CD4-positive, alpha-beta T cell treated with Interferon gamma for 1 hour (primary cell): ENCODE measurements at regions not wholly inside any gene's neighbourhood (a gene's known extent, or its start where the extent isn't known, plus 50 kb on each side); places are given as distances from the start of the nearest gene placed in this dataset.

Source experiments
- DNase-seq: peaks from one replicate; pipeline ENCODE4 v3.0.0-alpha.2; 2020

DNA sequence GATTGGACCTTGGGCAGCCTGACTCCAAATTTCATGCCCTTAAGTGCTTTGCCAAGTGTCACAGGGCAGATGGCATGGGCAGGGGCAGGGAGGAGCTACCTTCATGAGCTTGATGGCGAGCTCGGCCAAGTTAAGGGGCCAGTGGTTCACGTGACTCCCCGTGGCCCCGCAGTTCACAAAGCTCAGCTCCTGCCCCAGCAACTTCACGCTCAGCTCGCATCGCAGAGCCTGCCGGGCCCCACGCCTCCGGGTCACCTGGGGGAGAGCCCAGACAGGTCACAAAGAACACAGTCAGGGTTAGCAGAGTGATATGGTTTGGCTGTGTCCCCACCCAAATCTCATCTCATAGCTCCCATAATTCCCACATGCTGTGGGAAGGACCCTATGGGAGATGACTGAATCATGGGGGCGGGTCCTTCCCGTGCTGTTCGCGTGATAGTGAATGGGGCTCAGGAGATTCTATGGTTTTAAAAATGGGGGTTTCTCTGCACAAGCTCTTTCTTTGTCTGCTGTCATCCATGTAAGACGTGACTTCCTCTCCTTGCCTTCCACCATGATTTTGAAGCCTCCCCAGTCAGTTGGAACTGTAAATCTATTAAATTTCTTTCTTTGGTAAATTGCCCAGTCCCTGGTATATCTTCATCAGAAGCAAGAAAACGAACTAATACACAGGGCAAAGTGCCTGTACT lies 108.1 kb downstream of the LITAF start:
- DNase-seq: no peak

DNA sequence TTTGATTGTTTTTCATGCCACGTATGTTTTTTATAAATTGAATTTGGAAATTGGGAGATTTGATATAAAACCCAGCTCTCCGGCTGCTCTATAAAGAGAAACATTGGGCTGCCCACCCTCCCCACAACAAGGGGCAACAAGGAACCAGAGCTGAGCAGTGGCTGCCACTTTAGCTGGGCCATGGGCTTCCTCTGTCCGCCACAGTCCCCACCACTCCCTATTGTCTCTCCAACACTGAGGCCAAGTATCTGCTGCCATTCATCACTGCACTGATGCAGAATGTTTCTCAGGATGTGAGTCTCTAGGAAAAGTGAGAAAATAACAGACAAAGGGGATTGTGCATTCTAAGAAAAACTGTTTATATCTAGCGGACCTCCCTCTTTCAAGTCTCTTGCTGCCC lies 106.8 kb downstream of the LITAF start:
- no peak for DNase-seq

DNA sequence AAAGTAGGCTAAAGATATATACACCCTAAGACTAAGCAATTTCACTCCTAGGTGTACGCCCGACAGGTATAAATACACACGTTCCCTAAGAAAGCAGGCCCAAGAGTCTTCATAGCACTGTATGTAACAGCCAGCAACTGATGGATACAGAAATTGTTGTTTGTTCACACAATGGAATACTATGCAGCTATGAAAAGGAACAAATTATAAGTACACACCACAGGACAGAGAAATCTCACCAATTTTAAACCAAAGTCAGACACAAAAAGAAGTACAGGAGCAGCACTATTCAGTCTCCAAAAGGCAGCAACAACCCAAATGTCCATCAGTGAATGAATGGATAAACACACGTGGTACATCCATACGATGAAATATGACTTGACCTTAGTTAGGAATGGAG lies 106.1 kb downstream of the LITAF start:
- no peak for DNase-seq

DNA sequence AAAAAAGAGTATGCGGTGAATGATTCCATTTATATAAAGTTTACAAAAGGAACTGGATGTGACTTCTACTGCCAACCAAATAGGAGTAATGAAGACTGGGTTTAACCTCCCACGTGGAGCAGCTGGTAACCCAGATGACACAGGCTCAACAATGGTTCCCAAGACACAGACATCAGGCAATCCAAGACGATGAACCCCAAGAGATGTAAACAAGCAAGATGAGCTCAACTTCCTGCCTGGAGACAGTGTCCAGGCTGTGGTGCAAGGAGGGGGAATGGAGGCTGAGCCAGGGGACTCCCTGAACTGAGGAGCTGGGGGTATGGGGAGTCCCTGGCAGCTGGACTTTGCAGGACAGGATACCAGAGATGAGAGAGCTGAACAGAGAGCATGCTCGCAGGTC lies 104.7 kb downstream of the LITAF start:
- DNase-seq: no peak

DNA sequence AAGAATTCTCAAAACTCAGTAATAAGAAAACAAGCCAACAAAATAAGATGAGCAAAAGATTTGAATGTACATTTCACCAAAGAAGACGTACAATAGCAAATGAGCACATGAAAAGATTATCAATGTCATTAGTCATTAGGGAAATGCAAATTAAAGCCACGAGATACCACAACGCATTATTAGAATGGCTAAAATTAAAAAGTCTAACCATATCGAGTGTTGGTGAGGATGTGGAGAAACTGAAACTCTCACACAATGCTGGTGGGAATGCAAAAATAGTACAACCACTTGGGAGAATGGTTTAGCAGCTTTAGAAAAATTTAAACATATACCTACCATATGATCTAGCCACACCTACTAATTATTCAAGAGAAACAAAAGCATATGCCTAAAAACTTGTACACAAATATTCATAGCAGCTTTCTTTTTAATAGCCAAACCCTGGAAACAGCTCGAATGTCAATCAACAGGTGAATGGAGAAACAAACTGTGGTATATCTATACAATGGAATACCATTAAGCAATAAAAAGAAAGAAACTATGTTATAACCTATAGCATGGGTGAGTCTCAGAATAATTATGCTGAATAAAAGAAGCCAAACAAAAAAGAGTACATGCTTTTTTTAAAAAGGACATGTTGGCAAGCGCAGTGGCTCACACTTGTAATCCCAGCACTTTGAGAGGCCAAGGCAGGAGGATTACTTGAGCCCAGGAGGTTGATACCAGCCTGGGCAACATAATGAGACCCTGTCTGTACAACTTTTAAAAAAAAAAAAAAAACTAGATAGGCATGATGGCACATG lies 103.6 kb downstream of the LITAF start:
- DNase-seq: no peak

DNA sequence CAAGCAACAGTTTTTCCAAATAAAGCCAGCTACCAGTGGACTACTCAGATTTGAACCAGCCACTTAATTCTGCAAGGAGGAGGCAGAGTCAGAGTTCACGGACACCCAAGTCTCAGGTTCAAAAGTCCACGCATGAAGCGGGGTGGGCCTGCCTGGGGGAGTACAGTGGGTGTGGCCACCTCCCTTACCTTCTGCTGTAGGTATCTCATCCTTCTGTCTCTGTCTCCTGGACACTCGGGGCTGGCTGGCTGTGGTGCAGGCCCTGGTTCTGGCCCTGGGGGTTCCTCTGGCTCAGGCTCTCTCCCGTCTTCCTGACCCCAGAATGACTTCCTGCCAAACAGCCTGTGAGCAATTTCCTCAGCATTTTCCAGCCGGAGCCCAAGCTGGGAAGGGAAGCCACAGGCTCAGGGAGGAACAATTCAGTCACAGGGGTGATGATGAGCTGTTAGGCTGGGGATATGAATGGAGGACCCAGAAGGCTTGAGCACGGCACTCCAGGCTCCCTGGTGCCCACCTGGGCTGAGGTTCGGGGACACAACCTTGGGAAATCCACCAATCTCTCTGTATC lies 101.9 kb downstream of the LITAF start:
- DNase-seq: no peak

DNA sequence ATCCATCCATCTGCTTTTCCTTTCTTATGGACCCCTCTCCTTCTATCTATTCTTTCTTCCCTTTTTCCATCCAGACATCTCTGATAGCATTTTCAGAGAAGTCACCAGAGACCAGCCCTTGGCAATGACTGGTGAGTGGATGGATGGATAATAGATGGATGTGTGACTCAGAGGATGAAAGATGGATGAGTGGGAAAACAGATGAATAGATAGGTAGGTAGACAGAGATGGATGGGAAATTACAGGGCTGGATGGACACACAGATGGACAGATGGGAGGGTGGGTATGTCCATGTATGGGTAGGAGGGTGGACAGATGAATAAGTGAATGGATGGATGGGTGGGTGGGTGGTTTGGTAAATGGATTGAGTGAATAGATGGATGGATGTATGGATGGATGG lies 101.0 kb downstream of the LITAF start:
- DNase-seq: no peak

DNA sequence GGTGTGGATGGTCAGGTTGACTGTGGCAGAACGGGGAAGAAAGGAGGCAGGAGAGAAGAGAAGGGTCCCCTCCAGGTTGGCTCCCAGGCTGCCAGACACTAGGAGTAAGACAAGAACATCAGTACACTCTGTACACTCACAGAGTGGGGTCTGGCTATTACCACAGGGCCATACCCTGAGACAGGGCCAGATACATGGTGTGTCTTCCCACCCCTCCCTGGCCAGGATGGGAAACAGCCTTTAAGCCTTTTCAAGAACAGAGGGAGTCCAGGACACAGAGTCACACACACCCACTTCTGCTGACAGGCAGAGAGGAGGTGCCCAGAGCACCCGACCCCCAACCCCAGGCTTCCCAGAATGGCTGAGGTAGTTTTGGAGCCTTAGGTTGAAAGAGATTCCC lies 99.4 kb downstream of the LITAF start:
- DNase-seq: no peak

DNA sequence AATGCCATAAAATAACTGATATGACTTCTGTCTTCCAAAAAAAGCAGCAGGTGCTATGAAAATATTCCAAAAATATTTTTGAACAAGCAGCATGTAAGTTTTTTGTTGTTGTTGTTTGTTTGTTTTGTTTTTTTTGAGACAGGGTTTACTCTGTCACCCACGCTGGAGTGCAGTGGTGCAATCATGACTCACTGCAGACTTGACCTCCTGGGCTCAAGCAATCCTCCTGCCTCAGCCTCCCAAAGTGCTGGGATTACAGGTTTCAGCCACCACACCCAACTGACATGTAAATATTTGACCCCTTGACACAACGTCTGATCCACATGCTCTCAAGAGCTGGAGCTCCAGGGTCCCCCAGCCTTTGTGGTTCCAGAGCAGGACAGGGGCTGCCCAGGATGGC lies 98.4 kb downstream of the LITAF start:
- DNase-seq: no peak

DNA sequence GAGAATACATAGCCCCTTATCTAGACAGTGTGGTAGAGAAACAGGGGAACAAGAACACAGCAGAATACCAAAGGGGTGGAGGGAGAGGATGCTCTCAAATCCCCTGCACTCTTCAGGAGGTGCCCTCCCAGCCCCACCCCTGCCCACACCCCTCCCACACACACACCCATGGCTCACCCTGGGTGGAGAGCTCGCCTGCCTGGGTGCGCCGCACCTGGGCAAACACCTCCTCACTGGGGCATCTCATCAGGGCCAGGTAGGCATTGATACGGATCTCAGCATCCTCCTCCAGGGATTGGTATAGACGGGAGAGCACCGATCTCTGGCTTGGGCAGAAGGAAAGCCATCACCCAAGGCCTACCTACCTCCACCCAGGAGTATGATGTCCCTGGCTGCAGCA lies 95.2 kb downstream of the LITAF start:
- no peak for DNase-seq

DNA sequence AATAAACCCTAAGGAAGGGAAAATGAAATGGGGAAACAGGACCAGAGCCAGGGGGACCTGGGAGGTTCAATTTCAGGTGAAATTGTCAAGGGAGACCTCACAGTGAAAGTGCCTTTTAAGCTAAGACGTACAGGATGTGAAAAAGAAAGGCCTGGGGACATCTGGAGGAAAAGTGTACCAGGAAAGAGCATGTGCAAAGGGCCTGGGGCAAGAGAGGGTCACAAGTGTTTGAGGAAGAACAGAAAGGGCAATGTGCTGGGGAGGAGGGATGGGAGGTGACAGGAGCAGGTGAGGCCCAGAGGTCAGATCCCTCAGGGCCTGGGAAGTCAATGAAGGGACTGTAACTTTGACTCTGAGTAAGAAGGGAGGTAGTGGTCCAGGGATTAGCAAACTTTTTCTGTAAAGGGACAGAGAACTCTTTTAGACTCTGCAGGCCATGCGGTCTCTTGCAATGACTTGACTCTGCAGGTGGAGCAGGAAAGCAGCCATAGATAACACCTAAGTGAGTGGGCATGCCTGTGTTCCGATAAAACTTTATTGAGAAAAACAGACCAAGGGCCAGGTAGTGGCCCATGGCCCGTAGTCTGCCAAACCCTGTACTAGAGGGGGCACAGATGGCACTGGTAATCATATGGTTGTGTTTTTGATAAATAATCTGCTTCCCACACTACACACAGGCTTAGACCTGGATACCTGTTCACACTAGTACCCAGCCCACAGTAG lies 93.8 kb downstream of the LITAF start:
- no peak for DNase-seq

DNA sequence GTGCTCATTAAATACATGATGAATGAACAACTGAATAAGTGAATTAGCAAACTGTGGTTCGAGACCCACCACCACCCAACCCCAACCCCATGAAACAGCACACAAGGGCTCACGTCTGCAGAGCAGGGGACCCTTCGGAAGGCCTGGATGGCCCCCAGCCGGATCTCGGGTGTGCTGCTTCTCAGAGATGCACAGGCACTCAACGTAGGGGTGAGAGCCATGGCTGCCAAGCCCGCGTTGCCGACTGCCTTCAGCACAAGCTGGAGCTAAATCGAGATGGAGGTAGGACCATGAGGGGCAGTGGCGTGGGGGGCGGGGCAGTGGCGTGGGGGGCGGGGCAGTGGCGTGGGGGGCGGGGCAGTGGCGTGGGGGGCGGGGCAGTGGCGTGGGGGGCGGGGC lies 93.2 kb downstream of the LITAF start:
- DNase-seq: no peak

DNA sequence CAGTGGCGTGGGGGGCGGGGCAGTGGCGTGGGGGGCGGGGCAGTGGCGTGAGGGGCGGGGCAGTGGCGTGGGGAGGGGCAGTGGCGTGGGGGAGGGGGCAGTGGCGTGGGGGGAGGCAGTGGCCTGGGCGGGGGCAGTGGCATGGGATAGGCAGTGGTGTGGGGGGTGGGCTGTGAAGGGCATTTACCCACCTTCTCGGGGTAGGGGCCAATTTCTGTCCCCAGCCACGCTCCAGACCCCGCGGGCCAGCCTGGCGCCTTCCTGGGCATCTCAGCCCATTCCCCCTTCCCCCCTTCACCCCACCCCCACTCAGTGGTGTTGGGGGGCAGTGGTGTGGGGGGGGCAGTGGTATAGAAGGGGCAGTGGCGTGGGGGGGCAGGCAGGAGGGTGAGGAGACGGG lies 92.7 kb downstream of the LITAF start:
- no peak for DNase-seq

DNA sequence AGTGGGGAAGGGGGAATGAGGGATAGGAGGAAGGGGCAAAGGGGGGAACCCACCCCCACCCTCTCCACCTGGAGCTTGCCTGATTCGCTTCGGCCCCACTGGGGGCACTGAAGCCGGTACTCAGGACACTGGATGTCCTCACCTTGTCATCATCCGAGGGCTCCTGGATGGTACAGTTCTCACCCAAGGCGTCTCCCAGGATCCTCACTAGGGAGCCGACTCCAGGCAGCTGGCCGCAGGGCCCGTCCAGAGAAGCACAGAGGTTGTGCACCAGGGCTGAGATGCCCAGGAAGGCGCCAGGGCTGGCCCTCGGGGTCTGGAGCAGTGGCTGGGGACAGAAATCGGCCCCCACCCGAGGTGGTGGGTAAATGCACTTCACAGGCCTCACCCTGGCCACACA lies 92.3 kb downstream of the LITAF start:
- no peak for DNase-seq

DNA sequence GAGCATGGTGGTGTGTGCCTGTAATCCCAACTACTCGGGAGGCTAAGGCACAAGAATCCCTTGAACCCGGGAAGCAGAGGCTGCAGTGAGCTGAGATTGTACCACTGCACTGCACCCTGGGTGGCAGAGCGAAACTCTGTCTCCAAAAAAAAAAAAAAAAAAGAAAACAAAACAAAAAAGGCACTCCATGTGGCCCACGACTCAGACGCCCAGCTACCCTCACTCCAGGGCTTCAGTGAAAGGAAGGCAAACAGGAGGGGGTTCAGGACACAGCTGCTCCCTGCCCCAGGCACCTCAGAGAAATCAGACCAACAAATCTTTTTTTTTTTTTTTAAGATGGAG lies 91.7 kb downstream of the LITAF start:
- no peak for DNase-seq
